A673 (cell line): ENCODE measurements at regions not wholly inside any gene's neighbourhood (a gene's known extent, or its start where the extent isn't known, plus 50 kb on each side); places are given as distances from the start of the nearest gene placed in this dataset.
"Not testable (repeated sequence)": the region's sequence is repeated elsewhere in the genome, so short reads cannot be mapped to it uniquely, and the experiment has no call there.

Source experiments
- EZH2 ChIP-seq: fragments of 200-600 bp; sonication (generic); IDR thresholded peaks from 2 replicates; pipeline ENCODE4 v1.6.1; 2017; ENCODE audit warnings: borderline replicate concordance, low read depth, mild to moderate bottlenecking, mixed read lengths, antibody characterized with exemption, low read length; ENCODE audit not compliant: poor library complexity, severe bottlenecking
- TF ChIP-seq, protein P1 (sequence below): fragments of 300-800, 200-600 bp; sonication (generic); conservative IDR thresholded peaks from 2 replicates; pipeline ENCODE4 v1.5.1; 2017; ENCODE audit warnings: low read depth, mild to moderate bottlenecking, antibody characterized with exemption, low read length, moderate library complexity, mixed read lengths

DNA sequence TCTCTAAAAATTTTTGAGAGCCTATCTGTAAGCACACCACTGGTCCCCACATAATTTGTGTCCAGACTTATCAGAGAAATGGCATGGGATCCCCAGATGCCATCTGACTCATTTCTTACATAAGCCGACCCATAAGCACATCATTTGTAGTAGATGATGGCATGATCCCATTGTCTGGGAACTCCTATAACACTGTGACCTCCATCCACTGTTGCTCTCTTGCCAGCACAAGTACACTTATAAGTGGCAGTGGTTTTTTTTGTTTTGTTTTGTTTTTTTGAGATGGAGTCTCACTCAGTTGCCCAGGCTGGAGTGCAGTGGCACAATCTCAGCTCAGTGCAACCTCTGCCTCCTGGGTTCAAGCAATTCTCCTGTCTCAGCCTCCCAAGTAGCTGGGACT, 350.7 kb upstream of the ZFHX3 start:
- TF ChIP-seq, protein P1, sequence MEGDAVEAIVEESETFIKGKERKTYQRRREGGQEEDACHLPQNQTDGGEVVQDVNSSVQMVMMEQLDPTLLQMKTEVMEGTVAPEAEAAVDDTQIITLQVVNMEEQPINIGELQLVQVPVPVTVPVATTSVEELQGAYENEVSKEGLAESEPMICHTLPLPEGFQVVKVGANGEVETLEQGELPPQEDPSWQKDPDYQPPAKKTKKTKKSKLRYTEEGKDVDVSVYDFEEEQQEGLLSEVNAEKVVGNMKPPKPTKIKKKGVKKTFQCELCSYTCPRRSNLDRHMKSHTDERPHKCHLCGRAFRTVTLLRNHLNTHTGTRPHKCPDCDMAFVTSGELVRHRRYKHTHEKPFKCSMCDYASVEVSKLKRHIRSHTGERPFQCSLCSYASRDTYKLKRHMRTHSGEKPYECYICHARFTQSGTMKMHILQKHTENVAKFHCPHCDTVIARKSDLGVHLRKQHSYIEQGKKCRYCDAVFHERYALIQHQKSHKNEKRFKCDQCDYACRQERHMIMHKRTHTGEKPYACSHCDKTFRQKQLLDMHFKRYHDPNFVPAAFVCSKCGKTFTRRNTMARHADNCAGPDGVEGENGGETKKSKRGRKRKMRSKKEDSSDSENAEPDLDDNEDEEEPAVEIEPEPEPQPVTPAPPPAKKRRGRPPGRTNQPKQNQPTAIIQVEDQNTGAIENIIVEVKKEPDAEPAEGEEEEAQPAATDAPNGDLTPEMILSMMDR: not testable (repeated sequence)
- TF ChIP-seq EZH2: not testable (repeated sequence)
